GM12872 (cell line): ENCODE measurements at regions not wholly inside any gene's neighbourhood (a gene's known extent, or its start where the extent isn't known, plus 50 kb on each side); places are given as distances from the start of the nearest gene placed in this dataset.
A peak's percentile ranks its signal among the peaks of the same experiment; 100 is the strongest.

Experiments used
- TF ChIP-seq, protein P1 (sequence below): IDR thresholded peaks from 3 replicates; pipeline ENCODE4 v1.5.1; 2011; ENCODE audit warnings: low read depth, mild to moderate bottlenecking, low read length, moderate library complexity; ENCODE audit not compliant: insufficient read depth

DNA sequence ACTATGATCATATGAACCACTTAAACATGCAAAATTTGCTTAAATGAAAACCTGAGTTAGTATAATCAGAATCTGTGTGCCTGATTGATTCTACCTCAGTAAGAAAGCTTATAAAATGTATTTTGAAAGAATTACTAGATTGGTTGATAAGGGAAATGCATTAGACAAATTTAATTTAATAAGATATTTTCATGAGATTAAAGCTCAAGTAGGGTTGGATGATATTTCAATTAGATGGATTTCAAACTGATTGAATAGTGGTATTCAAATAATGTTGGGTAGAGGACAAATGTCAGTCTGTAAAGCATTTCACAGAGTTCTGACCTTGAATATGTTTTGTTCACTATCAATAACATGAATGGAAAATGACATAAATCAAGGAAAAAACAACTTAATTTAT is 780.4 kb upstream of the ALCAM start:
- TF ChIP-seq, protein P1, sequence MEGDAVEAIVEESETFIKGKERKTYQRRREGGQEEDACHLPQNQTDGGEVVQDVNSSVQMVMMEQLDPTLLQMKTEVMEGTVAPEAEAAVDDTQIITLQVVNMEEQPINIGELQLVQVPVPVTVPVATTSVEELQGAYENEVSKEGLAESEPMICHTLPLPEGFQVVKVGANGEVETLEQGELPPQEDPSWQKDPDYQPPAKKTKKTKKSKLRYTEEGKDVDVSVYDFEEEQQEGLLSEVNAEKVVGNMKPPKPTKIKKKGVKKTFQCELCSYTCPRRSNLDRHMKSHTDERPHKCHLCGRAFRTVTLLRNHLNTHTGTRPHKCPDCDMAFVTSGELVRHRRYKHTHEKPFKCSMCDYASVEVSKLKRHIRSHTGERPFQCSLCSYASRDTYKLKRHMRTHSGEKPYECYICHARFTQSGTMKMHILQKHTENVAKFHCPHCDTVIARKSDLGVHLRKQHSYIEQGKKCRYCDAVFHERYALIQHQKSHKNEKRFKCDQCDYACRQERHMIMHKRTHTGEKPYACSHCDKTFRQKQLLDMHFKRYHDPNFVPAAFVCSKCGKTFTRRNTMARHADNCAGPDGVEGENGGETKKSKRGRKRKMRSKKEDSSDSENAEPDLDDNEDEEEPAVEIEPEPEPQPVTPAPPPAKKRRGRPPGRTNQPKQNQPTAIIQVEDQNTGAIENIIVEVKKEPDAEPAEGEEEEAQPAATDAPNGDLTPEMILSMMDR, result no peak

DNA sequence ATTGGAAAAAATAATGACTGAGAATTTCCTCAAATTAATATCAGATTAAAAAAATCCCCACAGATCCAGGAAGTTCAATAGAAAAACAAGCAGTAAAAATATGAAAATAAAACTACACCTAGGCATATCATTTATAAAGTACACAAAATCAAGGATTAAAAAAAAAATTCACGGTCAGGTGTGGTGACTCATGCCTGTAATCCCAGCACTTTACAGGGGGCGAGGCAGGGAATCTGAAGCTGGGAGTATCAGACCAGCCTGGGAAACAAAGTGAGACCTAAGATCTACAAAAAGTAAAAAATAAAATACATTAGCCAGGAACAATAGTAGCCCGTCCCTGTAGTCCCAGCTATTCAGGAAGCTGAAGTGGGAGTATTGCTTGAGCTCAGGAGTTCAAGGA is 778.3 kb upstream of the ALCAM start:
- TF ChIP-seq, protein P1, result no peak

DNA sequence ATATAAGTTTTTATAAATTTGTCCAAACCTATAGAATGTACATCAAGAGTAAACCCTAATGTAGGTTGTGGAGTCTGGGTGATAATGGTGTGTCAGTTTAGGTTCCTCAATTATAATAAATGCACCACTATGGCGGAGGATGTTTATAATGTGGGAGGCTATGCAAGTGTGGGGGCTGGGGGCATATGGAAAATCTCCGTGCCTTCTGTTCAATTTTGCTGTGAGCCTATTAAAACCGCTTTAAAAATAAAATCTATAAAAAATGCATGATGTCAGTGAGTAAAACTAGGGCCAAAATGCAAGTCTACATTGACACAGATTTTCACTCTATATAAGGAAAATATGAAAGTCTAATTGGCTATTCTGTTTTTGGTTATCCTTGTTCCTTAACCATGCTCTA is 774.9 kb upstream of the ALCAM start:
- TF ChIP-seq, protein P1, result no peak

DNA sequence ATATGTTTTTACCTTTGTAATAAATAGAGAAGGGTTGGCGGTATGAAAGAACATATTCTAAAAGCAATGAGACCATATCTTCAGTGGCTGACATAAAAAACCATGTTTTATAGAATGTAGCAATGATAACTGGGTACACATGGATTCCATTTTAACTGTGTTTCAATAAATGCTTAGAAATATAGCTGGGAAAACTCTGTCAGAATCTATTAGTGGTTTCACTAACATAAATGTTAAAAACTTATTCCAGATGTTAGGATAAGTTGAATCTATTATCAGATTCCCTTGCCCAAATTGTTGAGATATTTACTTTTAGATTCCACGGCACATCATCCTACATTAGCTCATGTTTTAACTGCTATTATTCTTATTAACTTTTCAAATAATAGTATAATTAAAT is 772.2 kb upstream of the ALCAM start:
- TF ChIP-seq, protein P1, result no peak

DNA sequence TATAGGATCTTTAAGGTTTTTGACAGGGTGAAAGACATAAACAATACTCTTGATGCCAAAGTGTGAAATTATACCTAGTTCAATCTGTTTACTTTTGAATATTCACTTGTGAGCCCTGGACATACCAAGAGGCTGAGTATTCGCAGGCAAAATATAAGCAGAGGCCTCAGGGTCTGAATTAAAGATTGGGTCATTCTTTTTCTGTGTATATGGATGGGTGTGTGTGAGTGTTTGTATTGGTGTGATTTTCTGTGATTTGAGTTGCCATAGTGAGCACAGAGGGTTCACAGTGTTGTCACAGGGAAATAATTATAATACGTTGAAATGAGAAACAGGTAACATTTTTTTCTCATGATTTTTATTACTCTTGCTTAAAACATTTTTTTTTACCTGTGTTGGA is 770.7 kb upstream of the ALCAM start:
- TF ChIP-seq, protein P1, result no peak

DNA sequence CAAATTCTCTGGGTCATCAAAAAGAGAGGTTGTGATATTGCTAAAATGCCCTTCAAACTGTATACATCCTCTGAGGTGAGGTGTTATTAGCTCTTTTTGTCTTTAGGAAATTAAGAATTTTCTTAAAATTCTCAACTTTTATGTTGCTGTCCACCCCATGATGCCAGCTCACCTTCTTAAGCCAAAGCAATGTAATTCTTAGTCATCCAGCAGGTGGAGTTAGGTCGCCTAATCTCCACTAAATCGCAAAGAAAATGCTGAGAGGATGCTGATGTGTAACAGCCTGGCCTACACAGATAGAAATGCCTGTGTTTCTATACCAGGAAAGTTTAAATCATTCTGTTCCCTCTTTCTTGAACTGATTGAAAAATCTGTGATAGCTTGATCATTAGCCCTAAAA is 770.2 kb upstream of the ALCAM start:
- TF ChIP-seq, protein P1, result peak; percentile 50; the same call in 2 of the 3 replicates

DNA sequence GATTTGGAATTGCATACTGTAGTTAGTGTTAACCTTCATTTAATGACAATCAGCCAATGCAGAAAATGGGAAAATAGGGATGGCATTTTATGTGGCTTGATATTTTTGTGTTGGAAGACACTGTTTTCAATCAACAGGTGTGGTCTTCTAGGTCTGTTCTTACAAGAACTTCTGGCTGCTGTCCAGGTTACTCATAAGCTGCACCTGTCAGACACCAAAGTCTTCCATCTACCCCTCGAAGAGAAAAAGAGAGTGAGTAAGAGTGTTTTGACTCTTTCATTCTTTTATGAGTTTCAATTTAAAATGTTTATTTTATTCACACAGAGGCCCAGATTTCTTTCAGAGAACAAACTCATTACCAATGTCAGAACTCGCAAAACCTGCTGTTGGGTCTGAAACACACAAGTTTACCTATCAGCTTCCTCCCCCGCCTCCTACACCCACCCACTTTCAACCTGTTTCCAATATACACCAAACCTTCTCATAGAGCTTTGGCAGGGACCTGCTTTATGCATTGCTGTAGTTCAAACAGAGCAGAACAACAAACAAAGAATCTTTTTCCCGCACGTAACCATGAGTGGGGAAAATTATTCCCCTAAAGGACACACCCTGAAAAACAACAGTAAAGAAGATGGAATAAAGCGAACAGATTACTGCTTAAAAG is 767.7 kb upstream of the ALCAM start:
- TF ChIP-seq, protein P1, result no peak
